ENCODE measurements at regions not wholly inside any gene's neighbourhood (a gene's known extent, or its start where the extent isn't known, plus 50 kb on each side); places are given as distances from the start of the nearest gene placed in this dataset.

DNA sequence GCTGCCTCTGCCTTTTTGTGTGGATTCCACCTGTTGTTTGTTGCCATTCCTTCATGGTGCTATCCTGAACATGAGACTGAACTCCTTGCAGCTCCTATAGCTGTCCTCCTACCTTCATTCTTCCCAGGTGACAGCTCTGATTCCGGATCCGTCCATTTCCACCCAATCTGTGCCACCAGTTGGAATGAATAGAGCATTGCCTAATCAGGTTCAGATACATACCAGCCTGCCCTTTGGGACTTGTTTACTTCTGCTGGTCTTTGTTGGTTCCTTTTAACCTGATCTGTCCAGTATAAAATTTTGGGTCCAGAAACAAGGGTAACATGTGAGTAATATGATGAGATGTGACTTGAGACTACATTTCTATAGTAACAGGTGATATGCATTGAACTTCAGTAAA lies 136.3 kb upstream of the IGF1 start:
- Mint-ChIP-seq H3K27ac (no peak overlapping the region), H3K4me3 (no peak overlapping the region), H3K9me3 (no peaks in the 10 kb centered on the region), H3K27me3 (peaks cover 1% of the 10 kb centered on the region), H3K4me1 (ENCODE audit: low read depth) (no peaks in the 10 kb centered on the region), H3K36me3 (ENCODE audit: low read depth) (no peaks in the 10 kb centered on the region)

DNA sequence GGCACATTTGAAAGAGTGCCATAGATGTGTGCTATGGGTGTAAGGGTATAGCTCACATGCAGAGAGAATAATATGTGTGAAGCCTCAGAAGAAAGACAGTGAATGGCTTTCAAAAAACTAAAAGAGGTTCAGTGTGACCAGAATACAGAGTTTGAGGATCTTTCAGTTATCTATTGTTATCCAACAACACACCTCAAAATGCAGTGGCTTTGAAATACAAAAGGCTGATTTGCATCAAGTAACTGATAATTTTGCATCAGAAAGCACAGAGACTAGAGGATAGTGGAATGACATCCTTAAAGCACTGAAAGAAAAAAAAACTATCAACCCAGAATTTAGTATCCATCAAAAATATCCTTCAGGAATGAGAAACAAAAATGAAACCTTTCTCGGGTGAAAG lies 131.6 kb upstream of the IGF1 start:
- peaks cover 3% of the 10 kb centered on the region for H3K27me3 Mint-ChIP-seq
- H3K4me1 Mint-ChIP-seq (ENCODE audit: low read depth), result no peaks in the 10 kb centered on the region
- peaks cover 7% of the 10 kb centered on the region for H3K9me3 Mint-ChIP-seq
- no peaks in the 10 kb centered on the region for H3K36me3 Mint-ChIP-seq (ENCODE audit: low read depth)
- H3K4me3 Mint-ChIP-seq, result no peak overlapping the region
- no peak overlapping the region for H3K27ac Mint-ChIP-seq

DNA sequence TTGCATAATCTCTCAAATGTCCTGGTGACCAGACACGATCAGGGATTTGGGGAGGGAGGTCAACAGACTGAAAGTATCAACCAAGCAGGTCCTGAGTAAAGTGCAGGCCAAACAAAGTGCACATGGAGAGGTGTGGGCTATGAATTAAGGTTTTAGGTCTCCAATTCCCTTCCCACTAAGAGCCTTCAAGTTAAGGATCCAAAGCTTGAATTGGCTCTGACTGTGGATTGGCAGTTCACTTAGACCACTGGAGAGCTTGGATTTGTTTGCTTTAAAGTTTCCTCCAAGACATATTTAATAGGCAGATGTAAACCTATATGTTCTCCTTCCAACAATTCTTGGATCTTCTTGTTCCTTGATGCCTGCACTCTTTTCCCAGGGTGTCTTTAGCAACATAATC lies 129.6 kb upstream of the IGF1 start:
- Mint-ChIP-seq H3K36me3 (ENCODE audit: low read depth) (no peaks in the 10 kb centered on the region), H3K27ac (no peak overlapping the region), H3K4me3 (no peak overlapping the region), H3K9me3 (peaks cover 8% of the 10 kb centered on the region), H3K27me3 (peaks cover 3% of the 10 kb centered on the region), H3K4me1 (ENCODE audit: low read depth) (no peaks in the 10 kb centered on the region)

DNA sequence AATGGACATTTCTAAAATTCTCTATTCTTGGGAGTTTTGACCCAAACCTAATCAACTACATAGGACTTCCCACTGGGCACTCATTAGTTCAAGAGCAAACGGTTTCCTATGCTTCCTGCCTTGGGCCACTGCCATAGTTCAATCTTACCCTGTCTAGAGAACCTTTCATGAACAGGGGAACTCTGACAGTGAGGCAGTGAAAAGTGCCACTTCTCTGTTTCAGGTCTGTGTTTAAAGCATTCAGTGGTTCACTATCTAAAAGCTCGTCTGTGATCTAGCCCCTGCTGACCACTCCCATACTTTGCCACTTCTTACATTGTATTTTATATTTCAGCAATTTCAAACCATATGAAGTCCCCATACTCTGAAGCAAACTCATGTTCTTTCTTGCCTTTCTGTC lies 122.7 kb upstream of the IGF1 start:
- H3K27me3 Mint-ChIP-seq, result peaks cover 5% of the 10 kb centered on the region
- H3K4me1 Mint-ChIP-seq (ENCODE audit: low read depth), result no peaks in the 10 kb centered on the region
- H3K36me3 Mint-ChIP-seq (ENCODE audit: low read depth), result no peaks in the 10 kb centered on the region
- no peak overlapping the region for H3K27ac Mint-ChIP-seq
- peaks cover 8% of the 10 kb centered on the region for H3K9me3 Mint-ChIP-seq
- H3K4me3 Mint-ChIP-seq, result no peak overlapping the region

DNA sequence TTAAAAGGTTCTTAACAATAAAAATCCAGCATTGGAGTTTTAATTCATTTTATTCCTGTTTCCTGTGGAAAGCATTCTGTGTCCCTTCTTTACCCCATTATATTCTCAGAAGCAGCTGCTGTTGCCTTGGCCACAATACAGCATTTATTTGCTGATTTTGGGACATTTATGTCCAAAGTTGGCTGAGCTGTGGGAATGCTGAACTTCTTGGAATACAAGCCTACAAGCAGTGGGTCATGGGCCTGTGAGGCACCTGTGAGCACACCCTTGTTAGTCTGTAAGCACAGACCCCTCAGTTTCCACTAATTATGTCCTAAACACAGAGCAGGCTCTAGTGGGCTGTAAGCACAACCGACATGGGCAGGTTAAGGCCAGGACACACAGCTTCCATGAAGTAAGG lies 122.2 kb upstream of the IGF1 start:
- H3K4me3 Mint-ChIP-seq, result no peak overlapping the region
- peaks cover 6% of the 10 kb centered on the region for H3K9me3 Mint-ChIP-seq
- no peaks in the 10 kb centered on the region for H3K4me1 Mint-ChIP-seq (ENCODE audit: low read depth)
- no peaks in the 10 kb centered on the region for H3K36me3 Mint-ChIP-seq (ENCODE audit: low read depth)
- no peak overlapping the region for H3K27ac Mint-ChIP-seq
- peaks cover 5% of the 10 kb centered on the region for H3K27me3 Mint-ChIP-seq

DNA sequence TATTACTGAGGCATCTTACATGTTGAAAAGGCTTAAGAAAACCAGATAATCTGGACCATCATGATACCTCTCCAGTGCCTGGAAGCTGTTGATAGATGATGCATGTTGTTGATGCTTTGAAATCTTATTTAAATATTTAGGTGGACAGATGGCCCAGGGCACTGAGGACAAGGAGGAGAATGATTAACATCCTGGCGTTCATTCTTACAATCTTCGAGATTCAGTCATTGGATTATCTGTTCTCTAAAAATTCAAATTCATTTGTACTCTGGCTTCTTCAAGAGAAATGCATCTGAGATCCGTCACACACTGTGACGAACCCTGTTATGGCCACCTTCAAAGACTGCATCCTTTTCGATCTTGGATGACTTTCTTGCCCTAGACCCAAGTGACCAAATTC lies 121.3 kb upstream of the IGF1 start:
- H3K27me3 Mint-ChIP-seq, result peaks cover 8% of the 10 kb centered on the region
- H3K4me1 Mint-ChIP-seq (ENCODE audit: low read depth), result no peaks in the 10 kb centered on the region
- H3K27ac Mint-ChIP-seq, result no peak overlapping the region
- no peaks in the 10 kb centered on the region for H3K36me3 Mint-ChIP-seq (ENCODE audit: low read depth)
- no peaks in the 10 kb centered on the region for H3K9me3 Mint-ChIP-seq
- no peak overlapping the region for H3K4me3 Mint-ChIP-seq

DNA sequence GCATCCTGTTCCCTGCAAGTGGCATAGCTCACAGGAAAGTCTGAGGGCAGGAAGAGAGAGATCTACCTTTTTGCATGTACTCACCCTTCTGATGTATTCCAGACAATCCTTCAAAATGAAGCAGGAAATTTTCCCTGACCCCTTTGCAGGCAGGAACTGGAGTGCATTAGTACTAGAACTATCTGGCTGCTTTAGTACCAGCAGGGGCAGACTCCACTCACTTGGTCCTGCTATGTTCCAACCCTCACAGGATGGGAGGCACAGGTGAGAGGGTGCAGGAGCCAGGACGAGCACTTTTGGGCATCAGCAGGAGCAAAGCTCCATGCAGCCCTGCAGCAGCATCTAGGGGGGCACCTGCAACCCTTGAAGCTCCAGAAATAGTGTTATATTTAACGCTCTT lies 116.3 kb upstream of the IGF1 start:
- Mint-ChIP-seq H3K4me1 (ENCODE audit: low read depth) (no peaks in the 10 kb centered on the region), H3K36me3 (ENCODE audit: low read depth) (no peaks in the 10 kb centered on the region), H3K27ac (no peak overlapping the region), H3K4me3 (no peak overlapping the region), H3K27me3 (peaks cover 3% of the 10 kb centered on the region), H3K9me3 (no peaks in the 10 kb centered on the region)

DNA sequence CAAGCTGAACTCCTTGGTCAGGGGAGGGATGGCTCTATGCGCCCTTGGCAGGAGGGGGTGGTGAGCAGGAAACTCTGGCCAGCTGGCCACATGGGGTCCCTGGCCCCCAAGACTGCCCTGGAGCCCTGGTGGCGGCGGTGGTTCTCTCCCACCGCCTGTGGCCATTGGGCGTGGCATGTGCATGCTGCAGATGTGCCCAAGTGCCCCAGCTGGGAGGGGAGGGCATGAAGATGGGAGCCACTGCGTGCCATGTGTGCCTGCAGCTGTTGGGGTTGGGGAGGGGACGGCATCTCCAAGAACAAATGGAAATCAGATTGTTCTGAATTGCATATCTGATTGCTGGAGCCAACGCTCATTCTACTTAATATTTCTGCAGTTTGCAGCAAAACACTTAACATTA lies 115.7 kb upstream of the IGF1 start:
- Mint-ChIP-seq H3K27ac (no peak overlapping the region), H3K4me3 (no peak overlapping the region), H3K27me3 (peaks cover 3% of the 10 kb centered on the region), H3K36me3 (ENCODE audit: low read depth) (no peaks in the 10 kb centered on the region), H3K4me1 (ENCODE audit: low read depth) (no peaks in the 10 kb centered on the region), H3K9me3 (no peaks in the 10 kb centered on the region)

DNA sequence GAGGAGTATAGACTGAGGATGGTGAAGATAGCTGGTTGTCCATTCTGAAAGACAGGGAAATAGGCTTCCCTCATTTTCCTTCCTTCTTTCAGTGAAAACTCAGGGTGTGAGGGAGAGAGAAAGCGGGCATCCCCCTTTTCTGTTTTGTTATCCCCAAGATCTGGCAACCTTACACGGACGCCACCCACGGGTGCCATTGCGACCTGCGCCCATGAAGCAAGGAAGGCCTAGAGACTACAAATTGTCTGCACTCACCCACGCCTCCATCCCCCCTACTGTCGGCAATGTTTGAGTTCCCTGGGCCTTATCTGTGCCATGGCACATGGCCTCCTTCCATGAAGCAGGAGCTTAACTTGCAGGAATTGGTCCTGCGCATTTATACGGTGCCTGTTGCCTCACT lies 115.0 kb upstream of the IGF1 start:
- Mint-ChIP-seq H3K36me3 (ENCODE audit: low read depth) (no peaks in the 10 kb centered on the region), H3K4me3 (no peak overlapping the region), H3K27me3 (peaks cover 3% of the 10 kb centered on the region), H3K27ac (no peak overlapping the region), H3K4me1 (ENCODE audit: low read depth) (no peaks in the 10 kb centered on the region), H3K9me3 (no peaks in the 10 kb centered on the region)

DNA sequence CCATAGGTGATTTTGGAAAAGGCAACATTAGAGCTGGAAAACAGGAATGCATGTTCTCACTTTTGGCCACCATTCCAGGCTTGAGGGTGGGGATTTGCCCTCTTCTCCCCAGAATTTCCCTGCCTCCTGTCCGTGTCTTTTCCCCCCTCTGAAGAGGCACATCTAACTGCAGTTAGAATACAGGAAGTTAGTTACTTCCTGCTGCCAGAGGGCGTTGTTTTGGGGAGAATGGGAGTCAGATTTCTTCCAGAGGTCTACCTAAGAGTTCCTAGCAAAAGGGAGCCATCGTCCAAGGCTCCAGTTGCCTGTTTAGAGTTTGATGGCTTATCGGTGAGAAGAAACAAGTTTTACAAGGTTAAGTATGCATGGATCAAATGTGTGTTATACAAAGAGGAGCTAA lies 112.8 kb upstream of the IGF1 start:
- Mint-ChIP-seq H3K27ac (no peak overlapping the region), H3K9me3 (no peaks in the 10 kb centered on the region), H3K4me1 (ENCODE audit: low read depth) (no peaks in the 10 kb centered on the region)

DNA sequence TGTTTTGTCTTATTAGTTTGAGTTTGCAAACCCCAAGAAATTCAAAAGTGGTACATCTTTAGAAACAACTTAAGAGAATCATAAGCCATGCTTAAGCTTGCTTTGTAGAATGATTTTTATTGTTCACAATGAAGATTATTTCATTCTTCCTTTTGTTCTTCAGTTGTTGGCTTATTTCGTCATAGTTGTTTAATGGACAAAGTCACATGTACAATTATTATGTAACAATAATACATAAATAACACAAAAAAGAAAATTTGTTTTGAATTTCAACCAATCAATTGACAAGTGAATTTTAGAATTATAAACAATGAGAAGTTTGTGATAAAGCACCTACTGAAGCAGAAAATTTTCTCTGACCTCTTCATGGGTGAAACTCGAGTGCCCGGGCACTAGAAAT lies 111.8 kb upstream of the IGF1 start:
- H3K4me1 Mint-ChIP-seq (ENCODE audit: low read depth), result no peaks in the 10 kb centered on the region
- H3K4me3 Mint-ChIP-seq, result no peak overlapping the region
- no peaks in the 10 kb centered on the region for H3K36me3 Mint-ChIP-seq (ENCODE audit: low read depth)
- H3K27ac Mint-ChIP-seq, result no peak overlapping the region
- no peaks in the 10 kb centered on the region for H3K9me3 Mint-ChIP-seq
- H3K27me3 Mint-ChIP-seq, result peaks cover 3% of the 10 kb centered on the region

More for the DNA sequence above, 112.8 kb upstream of the IGF1 start:
- Mint-ChIP-seq H3K4me3 (no peak overlapping the region), H3K36me3 (ENCODE audit: low read depth) (no peaks in the 10 kb centered on the region), H3K27me3 (peaks cover 3% of the 10 kb centered on the region)

DNA sequence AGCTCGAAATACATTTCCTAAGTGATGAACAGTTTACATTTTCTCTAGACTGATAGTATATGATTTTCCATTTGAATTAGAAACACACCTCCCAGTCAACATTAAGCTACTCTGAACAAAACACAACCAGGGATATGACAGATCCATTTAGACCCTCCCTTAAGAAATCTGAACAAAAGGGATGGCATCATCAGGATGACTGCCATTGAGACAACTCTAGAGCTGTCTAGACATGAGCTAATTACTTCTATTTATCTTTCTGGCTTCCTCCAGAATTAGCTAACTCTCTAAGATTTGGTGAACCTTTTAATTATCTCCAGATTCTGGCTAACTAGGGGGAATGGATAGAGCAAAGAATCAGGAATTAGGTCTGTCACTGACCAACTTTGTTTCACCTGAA lies 92.9 kb upstream of the IGF1 start:
- Mint-ChIP-seq H3K36me3 (ENCODE audit: low read depth) (no peaks in the 10 kb centered on the region), H3K4me3 (no peak overlapping the region), H3K9me3 (no peaks in the 10 kb centered on the region), H3K27ac (no peak overlapping the region), H3K27me3 (peaks cover 30% of the 10 kb centered on the region), H3K4me1 (ENCODE audit: low read depth) (no peaks in the 10 kb centered on the region)

DNA sequence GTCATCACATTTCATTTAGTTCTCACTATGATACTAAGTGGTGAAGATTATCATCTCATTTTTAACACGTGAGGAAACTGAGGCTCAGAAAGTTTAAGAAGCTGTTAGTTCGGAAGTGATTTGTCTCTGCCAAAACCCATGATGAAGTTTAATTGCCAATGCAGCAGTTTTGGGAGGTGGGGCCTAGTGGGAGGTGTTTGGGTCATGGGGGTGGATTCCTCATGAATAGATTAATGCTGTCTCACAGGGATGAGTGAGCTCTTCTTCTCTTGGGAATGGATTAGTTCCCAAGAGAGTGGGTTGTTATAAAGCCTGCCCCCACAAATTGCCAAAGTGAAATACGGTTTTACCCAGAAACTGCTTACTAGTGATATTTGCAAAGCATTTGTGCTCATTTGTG lies 91.5 kb upstream of the IGF1 start:
- Mint-ChIP-seq H3K9me3 (no peaks in the 10 kb centered on the region), H3K27me3 (peaks cover 26% of the 10 kb centered on the region), H3K4me3 (no peak overlapping the region), H3K27ac (no peak overlapping the region), H3K36me3 (ENCODE audit: low read depth) (no peaks in the 10 kb centered on the region), H3K4me1 (ENCODE audit: low read depth) (no peaks in the 10 kb centered on the region)

DNA sequence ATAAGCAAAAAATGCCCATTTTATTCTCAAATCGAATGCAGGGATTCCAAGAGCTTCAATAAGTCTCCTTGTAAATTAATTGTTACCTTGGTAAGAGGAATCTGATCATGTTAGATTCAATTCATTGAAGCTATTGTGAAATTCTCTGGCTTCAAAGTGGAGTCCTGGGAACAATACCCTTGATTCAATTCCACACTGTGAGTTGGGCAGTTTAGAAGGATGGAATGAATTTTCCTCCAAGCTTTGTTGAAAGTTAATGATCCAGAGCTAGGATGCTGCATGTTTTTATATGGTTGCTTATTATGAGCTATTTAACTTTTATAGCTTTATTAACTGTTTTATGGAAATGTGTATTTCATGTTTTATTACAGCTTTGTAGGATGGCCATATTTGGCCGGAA lies 89.9 kb upstream of the IGF1 start:
- H3K4me3 Mint-ChIP-seq, result no peak overlapping the region
- peaks cover 17% of the 10 kb centered on the region for H3K27me3 Mint-ChIP-seq
- H3K27ac Mint-ChIP-seq, result no peak overlapping the region
- no peaks in the 10 kb centered on the region for H3K36me3 Mint-ChIP-seq (ENCODE audit: low read depth)
- no peaks in the 10 kb centered on the region for H3K4me1 Mint-ChIP-seq (ENCODE audit: low read depth)
- peaks cover 4% of the 10 kb centered on the region for H3K9me3 Mint-ChIP-seq

DNA sequence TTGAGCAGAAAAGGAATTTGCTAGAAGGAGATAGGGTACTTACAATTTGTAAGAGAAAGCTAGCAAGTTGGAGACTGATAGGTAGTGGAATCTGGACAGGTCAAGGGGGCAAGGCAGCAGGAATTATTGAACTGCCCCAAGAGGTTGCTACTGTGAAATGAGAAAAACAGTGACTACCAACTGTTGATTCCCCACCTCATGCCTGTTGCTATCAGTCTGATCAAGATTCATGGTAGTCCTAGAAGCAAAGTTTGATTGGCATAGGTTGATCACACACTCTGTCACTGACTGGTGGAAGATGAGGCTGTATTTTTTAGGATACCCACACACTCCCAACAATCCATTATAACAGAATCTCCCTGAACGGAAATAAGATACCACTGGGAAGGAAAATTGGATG lies 89.4 kb upstream of the IGF1 start:
- Mint-ChIP-seq H3K4me1 (ENCODE audit: low read depth) (no peaks in the 10 kb centered on the region), H3K27ac (no peak overlapping the region), H3K36me3 (ENCODE audit: low read depth) (no peaks in the 10 kb centered on the region), H3K9me3 (peaks cover 4% of the 10 kb centered on the region), H3K27me3 (peaks cover 17% of the 10 kb centered on the region), H3K4me3 (no peak overlapping the region)

DNA sequence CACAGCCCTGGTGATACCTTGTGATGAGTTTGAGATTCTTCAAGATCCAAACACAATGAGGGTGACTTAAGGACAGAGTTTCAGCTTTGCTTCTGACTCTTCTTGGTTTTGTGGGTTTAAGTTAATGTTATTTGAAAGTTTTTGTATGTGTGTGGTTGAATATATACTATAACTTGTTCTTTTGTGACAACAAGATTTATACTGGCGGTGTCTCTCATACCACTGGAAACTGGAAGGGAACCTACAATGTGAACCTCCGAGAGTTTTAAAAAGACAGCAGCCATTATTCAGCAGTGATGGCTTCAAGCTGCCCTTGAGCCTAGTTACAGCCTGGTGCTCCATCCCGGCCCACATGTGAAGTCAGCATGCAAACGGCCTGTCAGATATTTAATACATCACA lies 87.9 kb upstream of the IGF1 start:
- Mint-ChIP-seq H3K27ac (no peak overlapping the region), H3K9me3 (peaks cover 4% of the 10 kb centered on the region), H3K4me1 (ENCODE audit: low read depth) (no peaks in the 10 kb centered on the region), H3K27me3 (peaks cover 10% of the 10 kb centered on the region), H3K4me3 (no peak overlapping the region), H3K36me3 (ENCODE audit: low read depth) (no peaks in the 10 kb centered on the region)
